HG02870 (cell line): ENCODE measurements at regions not wholly inside any gene's neighbourhood (a gene's known extent, or its start where the extent isn't known, plus 50 kb on each side); places are given as distances from the start of the nearest gene placed in this dataset.
A peak's percentile ranks its signal among the peaks of the same experiment; 100 is the strongest.

Source experiments
- ATAC-seq: cut with Tn5 transposase; IDR thresholded peaks from one replicate; pipeline ENCODE4 v1.9.1; 2021; ENCODE audit warnings: mild to moderate bottlenecking, moderate library complexity; ENCODE audit not compliant: unreplicated experiment

DNA sequence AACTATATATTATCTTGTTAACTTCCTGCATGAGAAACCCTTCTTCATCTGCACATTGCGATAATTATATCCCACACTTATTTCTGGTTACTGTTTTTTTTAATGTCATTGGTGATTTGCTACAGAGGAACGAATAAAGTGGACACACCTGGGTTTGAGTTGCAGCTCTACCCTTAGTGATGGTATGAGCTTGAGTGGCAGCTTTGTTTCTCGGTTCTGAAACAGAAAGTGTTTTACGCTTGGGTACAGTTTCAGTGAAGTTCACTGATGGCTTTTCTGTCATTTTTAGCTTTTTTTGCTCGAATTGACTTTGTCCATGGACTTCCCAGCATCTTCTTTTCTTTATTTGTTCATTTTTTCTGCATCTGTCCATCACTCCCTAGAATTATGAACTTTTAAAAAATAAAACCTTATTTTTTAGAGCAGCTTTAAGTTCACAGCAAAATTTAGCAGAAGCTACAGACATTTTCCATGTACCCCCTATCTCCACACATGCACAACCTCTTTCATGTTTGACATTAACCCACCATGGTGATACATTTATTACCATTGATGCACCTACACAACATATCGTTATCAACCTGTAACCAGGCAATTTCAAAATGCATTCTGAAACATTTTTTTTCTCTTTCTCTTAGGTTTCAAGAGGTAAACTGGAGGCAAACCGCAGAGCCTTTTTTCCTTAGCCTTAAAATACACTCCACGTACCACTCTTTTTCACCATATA is 1041.6 kb upstream of the PRKX start:
- peak; percentile 95 for ATAC-seq

DNA sequence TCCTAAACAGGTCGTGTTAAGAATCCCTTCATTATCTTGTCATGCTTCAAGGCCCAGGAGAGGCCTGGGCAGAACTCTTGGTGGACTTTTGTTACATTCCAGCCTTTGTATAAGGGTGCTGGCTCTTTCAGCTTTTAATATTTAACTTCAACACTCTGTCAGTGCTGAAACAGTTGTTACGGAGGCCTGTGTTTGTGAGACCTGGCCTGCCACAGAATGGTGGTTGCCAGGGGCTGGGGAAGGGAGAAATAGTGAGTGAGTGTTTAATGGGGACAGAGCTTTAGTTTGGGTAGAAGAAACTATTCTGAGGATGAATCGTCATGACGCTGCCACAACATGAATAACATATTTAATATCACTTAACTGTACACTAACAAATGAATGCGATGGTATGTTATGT is 1027.6 kb upstream of the PRKX start:
- ATAC-seq, result no peak

DNA sequence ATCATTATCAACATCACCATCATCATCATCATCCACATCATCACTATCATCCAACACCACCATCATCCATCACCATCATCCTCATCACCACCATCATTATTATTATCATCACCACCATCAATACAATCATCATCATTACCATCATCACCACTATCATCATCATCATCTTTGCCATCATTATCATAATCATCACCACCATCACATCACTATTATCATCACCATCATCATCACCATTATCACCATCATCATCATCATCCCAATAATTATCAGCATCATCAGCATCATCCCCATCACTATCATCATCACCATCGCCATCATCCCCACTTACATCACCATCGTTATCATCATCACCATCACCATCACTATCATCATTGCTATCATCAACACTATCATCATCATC is 1021.9 kb upstream of the PRKX start:
- ATAC-seq, result no peak

DNA sequence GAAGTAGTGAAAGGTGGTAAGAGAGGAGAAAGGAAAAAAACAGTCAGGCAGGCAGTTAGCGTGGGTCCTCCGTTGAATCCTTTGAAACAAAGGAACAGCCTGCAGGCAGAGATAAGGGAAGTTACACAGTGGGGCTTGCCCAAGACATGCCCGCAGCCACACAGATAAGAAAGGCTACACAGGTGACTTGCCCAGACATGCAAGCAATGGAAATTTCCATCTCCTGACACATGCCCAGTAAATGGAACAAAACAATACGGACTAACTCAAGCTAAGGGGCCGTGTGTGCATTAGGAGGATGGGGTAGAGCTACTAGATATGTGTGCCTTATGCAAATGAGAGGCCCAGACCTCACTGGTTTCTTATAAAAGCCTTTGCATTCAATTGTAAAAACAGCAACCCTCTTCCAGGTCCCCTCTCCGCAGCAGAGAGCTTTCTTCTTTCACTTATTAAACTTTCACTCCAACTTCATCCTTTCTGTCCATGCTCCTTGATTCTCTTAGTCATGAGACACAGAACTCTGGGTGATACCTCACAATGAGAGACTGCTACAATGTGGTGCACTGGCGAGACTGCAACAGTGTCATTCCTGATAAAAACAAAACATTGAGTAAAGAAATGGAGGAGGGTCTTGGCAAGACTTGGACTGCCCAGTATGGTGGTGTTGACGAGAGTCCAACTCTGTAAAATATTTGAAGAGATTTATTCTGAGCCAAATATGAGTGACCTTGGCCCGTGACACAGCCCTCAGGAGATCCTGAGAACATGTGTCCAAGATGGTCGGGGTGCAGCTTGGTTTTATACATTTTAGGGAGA is 997.4 kb upstream of the PRKX start:
- ATAC-seq, result peak; percentile 91

DNA sequence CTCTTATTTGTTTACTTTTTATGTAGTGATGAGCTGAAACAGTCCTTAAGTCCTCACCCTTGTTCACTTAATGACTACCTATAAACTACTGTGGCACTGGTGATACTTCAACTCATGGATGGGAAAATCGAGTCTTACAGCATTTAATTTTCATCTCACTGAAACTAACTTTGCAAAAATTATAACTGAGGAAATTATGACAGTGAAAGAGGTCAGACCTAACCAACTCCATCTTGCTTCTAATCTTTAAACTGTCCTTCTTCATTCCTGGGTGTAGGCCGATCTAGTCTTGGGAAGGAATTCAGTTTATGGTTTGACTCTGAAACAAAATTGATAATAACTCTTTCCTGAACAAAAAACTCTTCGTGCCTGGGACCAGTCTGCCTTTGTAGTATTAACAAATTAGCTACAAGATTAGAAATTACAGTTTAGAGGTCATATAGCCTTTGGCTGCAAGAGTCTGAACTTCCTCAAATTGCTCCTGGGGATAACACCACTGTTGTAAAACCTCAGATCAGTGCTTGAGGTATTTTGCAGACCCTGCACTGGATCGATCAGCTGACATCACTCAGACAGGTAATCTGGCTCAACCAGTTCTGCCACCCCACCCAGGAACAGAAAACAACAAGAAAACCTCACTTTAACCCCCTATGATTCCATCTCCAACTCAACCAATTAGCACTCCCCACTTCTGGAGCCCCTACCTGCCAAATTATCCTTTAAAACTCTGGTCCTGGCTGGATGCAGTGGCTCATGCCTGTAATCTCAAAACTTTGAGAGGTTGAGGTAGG is 995.7 kb upstream of the PRKX start:
- no peak for ATAC-seq

DNA sequence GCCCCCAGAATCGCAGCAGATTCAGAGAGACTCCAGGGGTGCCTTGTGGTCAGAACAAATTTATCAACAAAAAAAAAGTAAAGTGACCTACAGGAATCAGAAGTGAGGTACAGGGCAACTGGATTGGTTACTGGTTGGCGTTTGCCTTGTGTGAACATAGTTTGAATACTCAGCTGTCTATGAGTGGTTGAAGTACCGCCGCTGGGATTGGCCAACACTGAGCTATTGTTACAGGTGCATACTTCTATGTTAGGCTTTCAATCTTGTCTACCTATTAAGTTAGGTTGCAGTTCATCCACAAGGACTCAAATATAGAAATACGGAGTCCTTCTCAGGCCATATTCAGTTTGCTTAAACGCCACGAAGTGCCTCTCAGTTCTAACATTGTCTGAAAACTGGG is 993.5 kb upstream of the PRKX start:
- ATAC-seq, result no peak

DNA sequence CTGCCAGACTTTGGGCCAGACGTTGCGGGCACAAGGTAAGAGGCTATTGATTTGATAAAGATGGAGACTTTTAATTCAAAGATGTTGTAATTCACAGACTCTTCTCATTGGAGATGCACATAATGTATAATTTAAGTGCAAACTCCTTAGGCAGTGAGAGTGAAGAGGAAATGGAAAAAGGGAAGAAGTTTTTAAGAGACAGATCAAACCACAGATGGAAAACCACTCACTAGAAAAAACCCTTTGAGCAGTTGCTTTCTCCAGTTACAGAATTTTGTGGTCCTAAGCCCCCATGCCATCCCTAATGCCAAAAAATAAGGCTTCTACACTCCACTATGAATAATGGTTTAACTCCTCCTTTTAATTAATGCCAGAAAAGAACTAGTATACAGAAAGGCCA is 977.1 kb upstream of the PRKX start:
- ATAC-seq, result no peak

DNA sequence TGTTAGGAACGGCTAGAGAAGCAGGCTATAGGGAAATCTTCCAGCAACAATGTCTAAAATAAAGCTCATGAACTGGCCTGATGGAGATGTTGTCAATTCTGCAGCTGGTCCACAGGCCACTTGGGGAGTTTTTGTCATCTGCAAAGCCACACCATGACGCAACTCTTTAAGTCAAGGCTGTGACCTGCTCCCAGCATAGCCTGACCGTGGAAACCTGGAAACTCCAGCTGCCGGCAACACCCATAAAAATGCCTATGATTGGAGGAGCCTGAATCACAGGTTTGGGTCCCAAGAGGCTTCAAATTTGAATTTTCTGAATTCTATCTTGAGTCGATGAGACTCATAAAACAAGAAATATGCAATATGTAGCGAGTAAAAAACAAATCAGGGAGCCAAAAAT is 969.2 kb upstream of the PRKX start:
- ATAC-seq, result no peak

DNA sequence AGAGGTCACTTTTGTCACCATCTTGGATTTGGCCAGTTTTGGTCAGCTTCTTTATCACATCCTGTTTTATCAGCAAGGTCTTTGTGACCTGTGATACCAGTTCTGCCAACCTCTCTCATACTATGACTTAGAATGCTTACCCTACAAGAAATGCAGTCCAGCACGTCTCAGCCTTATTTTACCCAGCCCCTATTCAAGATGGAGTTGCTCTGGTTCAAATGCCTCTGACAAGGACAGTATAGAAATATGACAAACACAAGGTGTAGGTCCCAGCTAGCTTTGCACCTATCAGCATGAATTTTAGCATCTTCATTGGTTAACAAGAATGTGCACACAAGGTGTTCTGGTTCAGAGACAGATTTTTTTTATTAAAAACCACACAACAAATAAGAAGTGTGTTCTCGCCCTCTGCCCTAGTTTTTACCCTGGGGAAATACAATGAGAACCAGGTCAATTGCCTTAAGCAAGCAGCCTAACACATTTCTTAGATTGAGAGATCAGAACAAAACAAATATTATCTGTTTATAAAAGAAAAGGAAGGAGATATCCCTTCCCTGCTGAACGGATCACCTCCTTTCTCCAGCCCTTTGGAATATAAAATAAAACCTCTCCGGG is 962.3 kb upstream of the PRKX start:
- ATAC-seq, result no peak

DNA sequence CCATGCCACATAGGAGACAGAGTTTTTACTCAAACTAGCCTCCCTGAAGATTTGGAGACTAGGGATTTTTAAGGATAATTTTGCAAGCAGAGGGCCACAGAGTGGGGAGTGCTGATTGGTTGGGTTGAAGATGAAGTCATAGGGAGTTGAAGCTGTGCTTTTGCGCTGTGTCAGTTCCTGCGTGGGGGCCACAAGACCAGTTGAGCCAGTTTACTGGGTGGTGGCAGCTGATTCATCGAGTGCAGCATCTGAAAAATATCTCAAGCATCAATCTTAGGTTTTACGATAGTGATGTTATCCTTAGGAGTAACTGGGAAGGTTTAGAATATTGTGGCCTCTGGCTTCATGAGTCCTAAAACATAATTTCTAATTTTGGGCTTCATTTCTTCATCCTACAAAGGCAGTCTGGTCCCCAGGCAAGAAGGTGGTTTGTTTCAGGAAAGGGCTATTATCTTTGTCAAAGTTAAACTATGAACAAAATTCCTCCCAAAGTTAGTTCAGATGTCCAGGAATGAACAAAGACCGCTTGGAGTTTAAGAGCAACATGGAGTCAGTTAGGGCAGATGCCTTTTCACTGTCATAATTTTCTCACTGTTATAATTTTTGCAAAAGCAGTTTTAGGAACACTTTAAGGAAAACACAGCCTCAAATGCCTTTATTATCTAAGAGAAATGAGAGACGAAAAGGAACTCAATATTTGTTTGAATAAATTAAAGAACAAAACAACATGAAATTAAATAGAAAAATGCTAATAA is 960.8 kb upstream of the PRKX start:
- no peak for ATAC-seq

DNA sequence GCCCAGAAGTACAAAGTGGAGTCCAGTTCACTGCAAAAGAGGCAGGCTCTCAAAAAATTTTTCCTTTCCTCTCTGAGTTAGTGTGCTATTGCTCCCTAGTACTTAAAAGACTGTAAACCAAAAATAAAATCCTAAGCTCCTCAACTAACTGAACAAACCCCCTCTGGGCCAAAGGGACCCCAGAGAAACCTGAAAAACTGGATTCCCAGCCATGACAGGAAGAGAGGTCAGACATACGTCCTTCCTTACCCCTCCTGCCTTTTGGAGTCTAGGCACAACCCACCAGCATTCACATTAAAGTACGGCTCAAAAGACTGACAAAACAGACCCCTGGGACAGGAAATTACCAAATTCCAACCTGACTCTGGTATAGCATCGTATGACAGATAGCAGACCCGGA is 957.9 kb upstream of the PRKX start:
- no peak for ATAC-seq

DNA sequence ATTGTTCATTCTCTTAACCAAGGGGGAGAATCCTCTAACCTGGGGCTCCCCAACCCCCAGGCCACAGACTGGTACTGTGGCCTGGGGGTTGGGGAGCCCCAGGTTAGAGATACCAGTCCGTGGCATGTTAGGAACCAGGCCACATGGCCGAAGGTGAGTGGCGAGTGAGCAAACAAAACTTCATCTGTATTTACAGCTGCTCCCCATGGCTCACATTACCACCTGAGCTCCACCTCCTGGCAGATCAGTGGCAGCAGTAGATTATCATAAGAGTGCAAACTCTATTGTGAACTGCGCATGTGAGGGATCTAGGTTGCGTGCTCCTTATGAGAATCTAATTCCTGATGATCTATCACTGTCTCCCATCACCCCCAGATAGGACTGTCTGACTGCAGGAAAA is 957.2 kb upstream of the PRKX start:
- ATAC-seq, result no peak

DNA sequence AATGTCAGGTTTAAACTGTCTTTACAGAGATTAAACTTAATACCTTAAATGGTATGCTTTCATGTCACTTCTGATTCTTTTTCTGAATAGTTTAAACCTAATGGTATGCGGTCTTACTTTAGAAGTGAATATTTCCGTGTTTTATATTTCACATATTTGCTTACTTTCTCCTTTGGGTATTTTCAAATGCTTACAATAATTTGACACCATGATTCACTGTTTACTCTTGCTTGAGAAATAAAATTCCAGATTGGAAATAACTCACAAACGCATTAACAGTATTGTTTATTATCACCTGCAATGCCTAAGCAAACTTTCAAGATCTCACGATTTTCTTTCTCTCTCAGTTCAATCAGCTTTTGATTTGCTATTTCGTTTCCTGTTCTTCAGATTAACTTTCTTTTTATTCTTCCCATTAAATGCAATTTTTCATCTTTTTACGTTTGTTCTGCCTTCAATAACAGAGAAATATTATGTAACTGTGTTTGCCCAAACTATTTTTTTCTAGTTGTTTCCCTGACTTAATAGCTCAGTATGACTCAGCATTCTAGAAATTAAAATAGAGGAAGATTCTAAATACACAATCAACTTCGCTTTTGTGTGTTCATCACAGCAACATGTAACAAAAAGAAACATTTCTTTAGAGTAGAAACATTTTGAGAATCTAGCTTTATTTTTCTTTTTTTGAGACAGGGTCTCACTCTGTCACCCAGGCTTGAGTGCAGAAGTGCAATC is 955.5 kb upstream of the PRKX start:
- no peak for ATAC-seq

DNA sequence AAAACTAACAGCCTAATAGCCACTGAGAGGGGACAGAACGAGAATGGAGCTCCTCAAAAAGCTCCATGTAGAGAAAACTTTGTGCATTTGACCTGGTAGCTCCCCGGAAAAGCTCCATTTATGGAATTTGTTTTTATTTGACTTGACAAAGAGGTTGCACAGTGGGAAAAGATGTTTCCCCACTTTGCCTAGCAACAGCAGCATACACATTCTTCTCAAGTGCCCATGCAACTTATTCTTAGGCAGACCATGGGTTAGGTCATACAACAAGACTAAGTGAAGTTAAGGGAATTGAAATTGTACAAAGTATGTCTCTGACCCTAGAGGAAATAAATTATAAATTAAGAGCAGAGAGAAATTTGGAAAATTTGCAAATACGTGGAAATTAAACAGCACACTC is 949.6 kb upstream of the PRKX start:
- ATAC-seq, result no peak

DNA sequence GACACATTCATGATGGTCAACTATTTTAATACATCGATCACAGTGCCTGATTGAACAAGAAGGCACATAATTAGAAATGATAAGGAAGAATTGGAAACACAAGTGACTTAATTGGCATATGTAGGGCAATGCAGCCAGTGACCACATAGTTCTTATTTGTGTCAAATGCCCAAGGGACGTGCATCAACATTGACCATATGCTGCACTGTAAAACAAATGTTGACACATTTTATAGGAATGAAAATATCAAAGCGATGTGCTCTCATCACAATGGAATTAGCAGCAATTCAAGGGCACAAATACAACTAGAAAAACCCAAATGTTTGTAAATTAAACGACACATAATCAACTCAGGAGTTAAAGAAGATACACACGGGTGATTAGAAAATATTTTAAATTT is 948.3 kb upstream of the PRKX start:
- ATAC-seq, result no peak

DNA sequence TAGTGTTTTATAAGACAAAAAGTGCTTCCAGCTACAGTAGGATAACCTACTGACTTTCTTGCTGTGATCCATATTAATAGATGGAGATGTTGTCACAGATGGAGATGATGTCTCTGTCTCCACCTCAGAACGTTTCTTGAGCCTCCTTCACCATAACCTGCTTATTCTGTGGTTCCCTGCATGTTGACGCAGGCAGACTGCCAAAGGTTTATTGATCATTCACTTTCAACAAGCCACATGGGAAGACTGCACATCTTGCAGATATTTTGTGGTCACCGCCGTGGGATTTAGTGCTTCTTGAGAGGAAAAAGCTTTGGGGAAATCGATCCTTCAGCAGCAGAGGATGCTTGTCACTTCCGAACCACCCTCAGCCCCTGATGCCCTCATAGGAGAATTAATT is 943.0 kb upstream of the PRKX start:
- ATAC-seq, result no peak

DNA sequence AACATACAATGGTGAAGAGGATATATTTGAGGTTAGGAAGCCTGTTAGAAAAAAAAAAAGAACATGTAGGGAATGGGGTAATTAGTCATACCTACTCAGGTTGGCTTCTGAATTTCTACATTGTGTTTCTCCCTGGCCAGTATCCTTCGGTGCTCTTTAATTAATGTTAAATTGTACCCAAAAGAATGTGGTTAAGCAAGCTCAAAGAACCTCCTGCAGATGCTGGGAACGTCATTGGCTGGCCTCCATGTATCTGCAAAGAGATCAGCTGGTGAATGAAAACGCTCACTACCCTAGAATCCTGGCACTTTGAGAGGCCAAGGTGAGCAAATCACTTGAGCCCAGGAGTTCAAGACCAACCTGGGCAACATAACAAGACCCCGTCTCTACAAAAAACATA is 942.3 kb upstream of the PRKX start:
- ATAC-seq, result no peak

DNA sequence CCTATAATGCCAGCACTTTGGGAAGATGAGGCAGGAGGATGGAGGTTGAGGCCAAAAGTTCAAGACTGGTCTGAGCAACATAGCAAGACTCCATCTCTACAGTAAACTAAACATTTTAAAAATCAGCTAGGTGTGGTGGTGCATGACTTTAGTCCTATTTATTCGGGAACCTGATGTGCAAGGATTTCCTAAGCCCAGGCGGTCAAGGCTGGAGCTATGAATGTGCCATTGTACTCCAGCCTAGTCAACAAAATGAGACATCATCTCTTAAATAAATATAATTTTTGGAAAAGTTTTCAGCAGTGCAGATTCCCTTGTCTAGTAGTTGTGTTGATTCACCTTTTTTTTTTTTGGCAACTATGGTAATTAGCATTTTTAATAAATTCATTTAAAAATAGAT is 928.7 kb upstream of the PRKX start:
- ATAC-seq, result no peak

DNA sequence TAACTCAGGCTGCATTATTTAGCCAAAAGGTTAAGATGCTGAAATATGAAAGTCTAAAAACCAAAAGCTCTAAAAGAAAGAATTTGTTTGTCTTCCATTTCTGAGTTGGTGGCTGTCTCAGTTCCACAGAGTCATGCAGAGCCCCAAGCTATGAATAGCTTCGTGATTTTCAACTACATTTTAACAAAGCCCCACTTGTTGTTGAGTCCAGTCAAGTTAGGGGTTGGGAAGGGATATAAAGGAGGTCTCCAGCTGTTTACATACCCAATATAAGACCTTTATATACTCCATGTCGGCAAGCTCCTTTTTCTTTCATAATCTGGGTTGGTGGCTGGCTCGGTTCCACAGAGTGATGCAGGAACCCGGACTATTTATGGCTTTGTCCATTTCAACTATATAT is 924.6 kb upstream of the PRKX start:
- no peak for ATAC-seq

DNA sequence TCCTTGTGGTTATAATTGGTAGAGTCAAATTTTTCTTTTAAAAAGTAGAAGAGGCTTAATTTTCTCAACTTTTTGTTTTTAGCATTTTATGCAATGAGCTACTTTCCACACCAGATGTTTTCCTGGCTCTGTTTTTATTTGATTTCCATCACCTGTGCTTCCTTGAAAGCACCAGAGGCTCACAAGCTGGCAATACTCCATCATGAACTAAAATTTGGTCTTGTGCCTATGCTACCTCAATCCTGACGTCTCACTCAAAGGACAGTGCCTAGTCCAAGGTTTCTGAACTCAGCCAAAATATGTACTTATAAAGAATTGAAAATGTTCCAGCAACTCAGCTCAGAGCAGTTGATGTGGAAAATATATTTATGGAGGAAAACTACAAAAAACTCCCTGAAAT is 914.0 kb upstream of the PRKX start:
- ATAC-seq, result no peak
